K562 (cell line): ENCODE measurements at regions not wholly inside any gene's neighbourhood (a gene's known extent, or its start where the extent isn't known, plus 50 kb on each side); places are given as distances from the start of the nearest gene placed in this dataset.

Source experiments
- ARNT ChIP-seq, 2 experiments: fragments of 450-650 bp; IDR thresholded peaks; 2 replicates each; pipeline ENCODE4 v1.6.1; 2016; ENCODE audit warnings: mild to moderate bottlenecking in 1 of 2
- BMI1 ChIP-seq: fragments of 150-350 bp; IDR thresholded peaks from 2 replicates; pipeline ENCODE4 v1.6.1; 2014; ENCODE audit warnings: low read length
- C11orf30 ChIP-seq: fragments of 450-650 bp; IDR thresholded peaks from 2 replicates; pipeline ENCODE4 v1.6.1; 2016; ENCODE audit warnings: low read depth, mild to moderate bottlenecking
- CHD7 ChIP-seq: fragments of 200-600 bp; sonication (generic); IDR thresholded peaks from one replicate; pipeline ENCODE4 v1.6.1; 2012; ENCODE audit warnings: mild to moderate bottlenecking, low read depth, low read length, inconsistent platforms
- GTF2B ChIP-seq: IDR thresholded peaks from 2 replicates; pipeline ENCODE4 v1.6.1; 2011; ENCODE audit not compliant: insufficient read length; ENCODE audit errors: extremely low read depth
- HDAC2 ChIP-seq: fragments of 450-650 bp; IDR thresholded peaks from 2 replicates; pipeline ENCODE4 v1.6.1; 2016; ENCODE audit warnings: mild to moderate bottlenecking
- MCM3 ChIP-seq: fragments of 450-650 bp; IDR thresholded peaks from 2 replicates; pipeline ENCODE4 v1.6.1; 2016
- MLLT1 ChIP-seq, 2 experiments: fragments of 450-650 bp; IDR thresholded peaks; 2 replicates each; pipeline ENCODE4 v1.6.1; 2016
- PTTG1 ChIP-seq: fragments of 450-650 bp; IDR thresholded peaks from 2 replicates; pipeline ENCODE4 v1.6.1; 2016; ENCODE audit warnings: low read depth, mild to moderate bottlenecking, missing genetic modification characterization, missing compliant biosample characterization
- SIX5 ChIP-seq, 2 experiments: IDR thresholded peaks; 2 replicates each; pipeline ENCODE4 v1.6.1; 2011; ENCODE audit warnings: low read length in 2 of 2, borderline replicate concordance in 1 of 2, low read depth in 1 of 2, mild to moderate bottlenecking in 1 of 2, moderate library complexity in 1 of 2; ENCODE audit not compliant: insufficient read depth in 1 of 2
- SMAD1 ChIP-seq: fragments of 150-350 bp; IDR thresholded peaks from 2 replicates; pipeline ENCODE4 v1.6.1; 2014; ENCODE audit warnings: low read length, low read depth; ENCODE audit not compliant: partially characterized antibody
- ZNF165 ChIP-seq: fragments of 250-450 bp; sonication (Bioruptor Pico); IDR thresholded peaks from 2 replicates; pipeline ENCODE4 v1.4.0; 2020; ENCODE audit warnings: borderline replicate concordance
- ZNF444 ChIP-seq: fragments of 250-450 bp; sonication (Bioruptor Pico); IDR thresholded peaks from 2 replicates; pipeline ENCODE4 v1.4.0; 2020; ENCODE audit warnings: mild to moderate bottlenecking, moderate library complexity
- ZNF740 ChIP-seq, 3 experiments: fragments of 200-800 bp in 1 of 3; sonication (Bioruptor generic) in 1 of 3; sonication (generic) in 1 of 3; formaldehyde crosslinking in 1 of 3; IDR thresholded peaks; 2 replicates each; pipeline versions ENCODE4 v1.6.1 to v1.8.0; 2016 to 2022; ENCODE audit warnings: mild to moderate bottlenecking in 2 of 3, missing compliant biosample characterization in 2 of 3, missing genetic modification characterization in 2 of 3, missing genetic modification reagents in 1 of 3

GRCh38 chr2:9703701-9704221 is 73.0 kb upstream of the YWHAQ start (continued):
- TF ChIP-seq HDAC2 = peak; percentile 24; the same call in 1 of the 2 replicates
- no peak for TF ChIP-seq GTF2B
- no peak for TF ChIP-seq ZNF165 (CRISPR knock-in tag)
- peak in 1 of 2 experiments; percentile 94; a peak in 2 of 4 replicates for TF ChIP-seq MLLT1 (IDR thresholded peaks at IDR 0.05)
- TF ChIP-seq BMI1 = no peak
- 0 out of 4 replicates have a peak, but pooled peaks of 1 of the 2 experiments have one; percentile 26 for TF ChIP-seq ARNT (IDR thresholded peaks at IDR 0.05)
- no peak for TF ChIP-seq SMAD1
- no peak for TF ChIP-seq C11orf30
- TF ChIP-seq ZNF444 (CRISPR knock-in tag) = no peak
- no peak for TF ChIP-seq CHD7
- no peak for TF ChIP-seq MCM3
- TF ChIP-seq SIX5 (IDR thresholded peaks at IDR 0.05; ENCODE audit: borderline replicate concordance in 1 of 2, insufficient read depth in 1 of 2, low read depth in 1 of 2, low read length in 2 of 2) = no peak
- no peak for TF ChIP-seq PTTG1 (tag)
- TF ChIP-seq ZNF740 (CRISPR knock-in tag; IDR thresholded peaks at IDR 0.05) = no peak
- no peak for TF ChIP-seq ZNF740 (tag; IDR thresholded peaks at IDR 0.05)
